ENCODE measurements at regions not wholly inside any gene's neighbourhood (a gene's known extent, or its start where the extent isn't known, plus 50 kb on each side); places are given as distances from the start of the nearest gene placed in this dataset.

GRCh38 chr15:87758794-87759418 lies 497.6 kb downstream of the NTRK3 start:
- no peaks in the 10 kb centered on the region for H3K9me3 ChIP-seq
- H3K4me1 ChIP-seq: no peaks in the 10 kb centered on the region
- intact Hi-C loops (cut with DNase I): loop anchor here (10.0 kb wide), 1 partner anchor 516 kb away; no protein-coding TSS in a partner anchor
- H3K36me3 ChIP-seq: no peaks in the 10 kb centered on the region
- no peak for DNase-seq (ENCODE audit: low spot score in 2 of 2)
- TF ChIP-seq CTCF (IDR thresholded peaks at IDR 0.05): no peak
- H3K27me3 ChIP-seq: no peaks in the 10 kb centered on the region
- no peak overlapping the region for H3K27ac ChIP-seq
- H3K4me3 ChIP-seq: no peak overlapping the region

GRCh38 chr15:87757084-87757483 lies 499.5 kb downstream of the NTRK3 start:
- H3K27ac ChIP-seq: no peak overlapping the region
- no peaks in the 10 kb centered on the region for H3K36me3 ChIP-seq
- no peak overlapping the region for H3K4me3 ChIP-seq
- intact Hi-C loops (cut with DNase I): loop anchor here (10.0 kb wide), 1 partner anchor 518 kb away; no protein-coding TSS in a partner anchor
- no peak for TF ChIP-seq CTCF (IDR thresholded peaks at IDR 0.05)
- peaks cover 3 to 7% of the 10 kb centered on the region in 2 donors for H3K4me1 ChIP-seq
- H3K27me3 ChIP-seq: no peaks in the 10 kb centered on the region
- H3K9me3 ChIP-seq: no peaks in the 10 kb centered on the region
- no peak for DNase-seq (ENCODE audit: low spot score in 2 of 2)

- H3K27me3 ChIP-seq: no peaks in the 10 kb centered on the region
- H3K4me3 ChIP-seq: no peak overlapping the region
- no peaks in the 10 kb centered on the region for H3K36me3 ChIP-seq
- intact Hi-C loops (cut with DNase I): loop anchor here (10.0 kb wide), 1 partner anchor 519 kb away; no protein-coding TSS in a partner anchor
- H3K27ac ChIP-seq: no peak overlapping the region
- H3K9me3 ChIP-seq: no peaks in the 10 kb centered on the region
- H3K4me1 ChIP-seq: peaks cover 4 to 11% of the 10 kb centered on the region in 2 donors
- DNase-seq (ENCODE audit: low spot score in 2 of 2): no peak
- TF ChIP-seq CTCF (IDR thresholded peaks at IDR 0.05): no peak
Measured at GRCh38 chr15:87756072-87756471, 500.5 kb downstream of the NTRK3 start.

- Histone ChIP-seq H3K4me1 (peaks cover 4 to 11% of the 10 kb centered on the region in 2 donors), H3K27me3 (no peaks in the 10 kb centered on the region), H3K36me3 (no peaks in the 10 kb centered on the region), H3K9me3 (no peaks in the 10 kb centered on the region), H3K27ac (no peak overlapping the region), H3K4me3 (no peak overlapping the region)
- no peak for DNase-seq (ENCODE audit: low spot score in 2 of 2)
- intact Hi-C loops (cut with DNase I): loop anchor here (10.0 kb wide), 1 partner anchor 520 kb away; no protein-coding TSS in a partner anchor
- no peak for TF ChIP-seq CTCF (IDR thresholded peaks at IDR 0.05)
Measured at GRCh38 chr15:87755226-87755625, 501.3 kb downstream of the NTRK3 start.

- Histone ChIP-seq H3K27ac (no peak overlapping the region), H3K4me1 (peaks cover 4 to 11% of the 10 kb centered on the region in 2 donors), H3K36me3 (no peaks in the 10 kb centered on the region), H3K9me3 (no peaks in the 10 kb centered on the region), H3K27me3 (no peaks in the 10 kb centered on the region), H3K4me3 (no peak overlapping the region)
- no peak for TF ChIP-seq CTCF (IDR thresholded peaks at IDR 0.05)
- DNase-seq (ENCODE audit: low spot score in 2 of 2): no peak
- intact Hi-C loops (cut with DNase I): loop anchor here (10.0 kb wide), 1 partner anchor 521 kb away; no protein-coding TSS in a partner anchor
Measured at GRCh38 chr15:87753539-87753938, 503.0 kb downstream of the NTRK3 start.

Measured in ascending aorta (tissue), 2 donors.